Esophagus mucosa (tissue), 1 donor: ENCODE measurements at regions not wholly inside any gene's neighbourhood (a gene's known extent, or its start where the extent isn't known, plus 50 kb on each side); places are given as distances from the start of the nearest gene placed in this dataset.

Experiments used
- ATAC-seq: fragments of 200-7000 bp; cut with Tn5 transposase; one replicate; pipeline ENCODE4 v1.9.1; 2020
- donor health status: DM: yes; HTN: yes; CAD: no.

DNA sequence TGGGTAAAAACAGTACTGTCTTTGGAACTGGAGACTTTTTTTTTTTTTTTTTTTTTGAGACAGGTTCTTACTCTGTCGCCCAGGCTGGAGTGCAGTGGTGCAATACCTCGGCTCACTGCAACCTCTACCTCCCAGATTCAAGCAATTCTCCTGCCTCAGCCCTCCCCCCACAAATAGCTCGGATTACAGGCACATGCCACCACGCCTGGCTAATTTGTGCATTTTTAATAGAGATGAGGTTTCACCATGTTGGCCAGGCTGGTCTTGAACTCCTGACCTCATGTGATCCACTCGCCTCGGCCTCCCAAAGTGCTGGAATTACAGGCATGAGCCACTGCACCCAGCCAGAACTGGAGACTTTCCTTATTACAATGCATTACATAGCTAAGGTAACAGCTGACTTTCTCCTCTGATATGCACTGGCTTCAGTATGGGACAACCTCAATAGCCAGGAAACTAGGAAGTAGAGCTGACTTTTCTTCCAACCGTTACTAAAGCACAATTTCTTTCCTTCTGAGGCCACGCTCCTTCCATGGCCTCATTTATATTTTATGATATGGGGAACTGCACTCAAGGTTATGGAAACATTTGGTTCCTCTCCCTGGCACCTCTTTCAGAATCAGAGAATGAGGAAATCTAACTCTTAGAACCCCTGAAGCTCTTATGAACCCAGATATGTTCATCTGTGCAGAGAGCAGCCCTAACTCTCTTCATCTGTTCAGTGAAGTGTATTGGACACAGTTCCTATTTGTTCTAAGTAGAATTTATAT is 53.5 kb upstream of the FAM9B start:
- ATAC-seq = no peak

GRCh38 chrX:9088896-9089295 is 55.0 kb upstream of the FAM9B start:
- ATAC-seq = no peak

- no peak for ATAC-seq
These were observed 56.8 kb upstream of the FAM9B start for GRCh38 chrX:9090766-9091165.

DNA sequence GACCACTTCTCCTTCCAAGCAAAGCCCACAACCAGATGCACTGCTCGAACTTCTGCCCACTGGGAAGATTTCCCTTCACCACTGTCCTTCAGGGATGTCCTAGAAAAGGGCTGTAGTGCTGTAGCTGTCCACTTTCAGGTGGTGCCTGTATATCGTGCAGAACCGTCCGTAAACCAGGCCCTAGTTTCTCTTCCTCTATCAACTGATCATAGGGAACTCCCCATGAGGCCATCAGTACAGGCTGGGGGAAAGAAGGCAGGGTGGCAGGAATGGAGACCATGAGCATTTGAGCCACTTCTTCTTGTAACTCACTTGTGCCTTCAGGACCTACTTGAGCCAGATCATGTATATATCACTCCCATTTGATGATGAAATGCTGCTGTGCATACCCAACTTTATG is 57.3 kb upstream of the FAM9B start:
- no peak for ATAC-seq

DNA sequence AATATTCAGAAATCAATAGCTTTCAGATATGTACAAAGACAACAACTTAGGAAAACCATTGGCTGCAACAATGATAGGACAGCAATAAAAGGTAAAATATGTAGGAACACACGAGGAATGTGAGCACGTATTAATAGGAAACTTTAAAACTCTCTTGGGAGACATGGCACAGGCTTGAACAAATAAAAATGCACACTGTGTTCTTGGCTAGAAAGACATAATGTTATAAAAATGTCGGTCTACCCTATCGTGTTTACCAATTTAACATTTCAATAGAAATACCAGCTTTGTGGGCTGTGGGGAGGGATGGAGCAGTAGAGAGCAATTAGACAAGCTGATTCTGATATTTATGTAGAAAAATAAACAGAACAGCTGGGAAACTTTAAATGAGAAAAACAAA is 69.0 kb upstream of the FAM9B start:
- ATAC-seq = no peak

- ATAC-seq = no peak
These were observed 74.1 kb upstream of the FAM9B start for GRCh38 chrX:9108054-9108453.

- ATAC-seq = no peak
These were observed 76.9 kb upstream of the FAM9B start for GRCh38 chrX:9110808-9111207.

GRCh38 chrX:9114245-9114644 is 80.3 kb upstream of the FAM9B start:
- no peak for ATAC-seq

DNA sequence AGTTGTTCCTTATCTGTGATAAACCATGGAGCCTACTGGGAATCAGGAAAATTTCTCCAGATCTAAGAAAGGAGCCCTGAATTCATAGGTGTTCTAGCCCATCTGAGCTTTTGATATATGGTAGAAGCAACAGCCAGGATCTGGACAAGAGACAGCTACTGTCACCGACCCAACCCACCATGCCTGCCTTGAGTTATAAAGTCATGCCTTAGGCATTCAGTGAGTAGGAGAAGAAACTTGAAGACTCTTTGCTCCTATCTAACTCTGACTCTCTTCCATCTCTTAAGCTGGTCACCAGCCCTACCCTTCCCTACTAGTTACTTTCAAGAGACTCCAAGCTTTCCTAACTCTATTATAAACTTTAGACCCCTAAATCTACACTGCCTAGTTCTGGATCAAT is 83.9 kb upstream of the FAM9B start:
- no peak for ATAC-seq

- no peak for ATAC-seq
These were observed 88.8 kb upstream of the FAM9B start for GRCh38 chrX:9122519-9123245.

DNA sequence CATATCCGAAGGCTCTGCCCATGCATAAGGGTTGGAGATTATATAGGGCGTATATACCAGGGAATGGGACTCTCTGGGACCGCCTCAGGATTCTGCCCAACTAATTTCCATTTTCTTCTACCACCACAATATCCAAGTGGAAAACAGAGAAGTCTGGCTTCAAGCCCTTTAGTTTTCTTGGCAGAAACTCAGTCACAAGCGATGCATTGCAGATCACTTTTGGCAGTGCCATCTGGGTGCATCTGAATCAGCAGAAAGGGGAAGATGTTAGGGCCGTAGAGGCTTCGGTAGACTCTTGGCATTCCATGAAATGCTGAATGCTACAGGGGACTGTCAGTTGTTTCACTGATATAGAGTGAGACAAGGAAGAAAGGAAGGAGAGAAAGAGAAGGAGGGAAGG is 94.1 kb upstream of the FAM9B start:
- ATAC-seq = no peak

DNA sequence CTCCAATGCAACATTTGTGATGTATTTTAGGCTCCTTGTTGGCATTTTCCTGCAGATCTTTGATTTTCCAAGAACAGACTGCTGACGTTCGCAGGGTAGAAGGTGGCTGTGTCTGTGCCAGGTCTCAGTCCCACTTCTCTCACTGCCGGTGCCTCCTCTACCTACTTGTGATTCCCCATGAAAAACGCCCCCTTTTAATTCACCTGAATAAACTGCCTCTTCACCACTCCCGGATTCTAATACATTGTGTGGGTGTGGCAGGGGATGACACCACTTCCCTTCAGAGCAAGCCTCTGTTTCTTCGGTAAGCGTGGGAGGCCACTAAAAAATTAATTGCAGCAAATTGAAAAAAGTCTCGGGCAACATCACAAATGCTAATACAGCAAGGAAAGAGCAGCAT is 96.1 kb upstream of the FAM9B start:
- ATAC-seq = no peak

GRCh38 chrX:9131066-9131465 is 97.1 kb upstream of the FAM9B start:
- peak; percentile 43 for ATAC-seq

DNA sequence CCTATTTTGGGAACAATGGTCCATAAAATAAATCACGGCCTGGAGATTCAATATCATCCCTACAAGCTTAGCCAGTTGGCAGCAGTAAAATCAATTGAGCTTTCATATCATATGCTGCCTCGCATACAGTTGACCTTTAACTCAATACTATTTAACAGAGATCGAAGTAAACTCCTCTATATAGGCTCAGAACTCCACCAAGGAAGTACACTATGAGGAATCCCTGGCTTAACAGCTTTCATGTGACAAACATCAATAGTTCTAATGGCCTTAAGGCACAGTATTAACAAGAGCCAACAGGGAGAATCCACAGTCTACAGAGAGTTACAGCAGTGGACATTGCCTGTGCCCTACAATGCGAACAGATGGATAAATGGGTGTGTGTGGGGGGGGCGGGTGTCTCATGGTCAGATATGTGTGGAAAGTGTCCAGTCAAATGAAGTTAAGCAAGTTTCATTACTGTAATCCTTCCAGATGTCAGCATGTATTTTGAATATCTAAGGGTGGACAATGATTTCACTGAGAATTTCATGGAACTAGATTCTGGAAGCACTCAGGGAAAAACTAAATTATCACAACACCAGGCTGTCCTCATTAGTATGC is 98.2 kb upstream of the FAM9B start:
- no peak for ATAC-seq

- ATAC-seq = no peak
These were observed 99.5 kb upstream of the FAM9B start for GRCh38 chrX:9133426-9133825.

- no peak for ATAC-seq
These were observed 100.4 kb upstream of the FAM9B start for GRCh38 chrX:9134366-9134765.

DNA sequence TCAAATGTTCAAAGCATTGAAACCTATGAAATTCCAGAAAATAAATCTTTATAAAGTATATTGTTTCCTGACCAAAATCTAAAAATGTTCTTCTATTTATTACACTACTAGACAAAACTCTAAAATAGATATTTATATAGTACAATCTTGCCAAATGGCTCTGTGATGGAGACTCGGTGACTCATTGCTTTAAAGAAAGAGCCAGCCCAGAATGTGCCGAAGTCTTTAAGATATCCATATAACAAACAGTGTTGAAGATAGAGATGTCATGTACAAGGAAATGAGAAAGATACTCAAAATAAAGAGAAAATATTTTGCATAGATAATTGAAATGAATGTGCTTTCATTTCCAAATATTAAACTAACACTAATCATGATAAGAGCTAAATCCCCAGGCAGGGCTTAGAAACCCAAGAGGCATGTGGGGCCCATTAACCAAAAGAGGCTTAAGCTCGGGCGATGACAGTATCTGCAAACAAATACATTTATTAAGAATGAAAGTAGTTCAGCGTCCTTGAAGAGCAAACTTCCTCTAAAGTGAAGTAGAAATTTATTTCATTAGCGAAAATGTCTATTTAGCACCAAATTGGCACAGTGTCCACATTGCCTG is 102.1 kb upstream of the FAM9B start:
- no peak for ATAC-seq

GRCh38 chrX:9137152-9137551 is 103.2 kb upstream of the FAM9B start:
- ATAC-seq = no peak

- no peak for ATAC-seq
These were observed 107.6 kb upstream of the FAM9B start for GRCh38 chrX:9141496-9141895.

- ATAC-seq = no peak
These were observed 110.8 kb upstream of the FAM9B start for GRCh38 chrX:9144701-9145241.

DNA sequence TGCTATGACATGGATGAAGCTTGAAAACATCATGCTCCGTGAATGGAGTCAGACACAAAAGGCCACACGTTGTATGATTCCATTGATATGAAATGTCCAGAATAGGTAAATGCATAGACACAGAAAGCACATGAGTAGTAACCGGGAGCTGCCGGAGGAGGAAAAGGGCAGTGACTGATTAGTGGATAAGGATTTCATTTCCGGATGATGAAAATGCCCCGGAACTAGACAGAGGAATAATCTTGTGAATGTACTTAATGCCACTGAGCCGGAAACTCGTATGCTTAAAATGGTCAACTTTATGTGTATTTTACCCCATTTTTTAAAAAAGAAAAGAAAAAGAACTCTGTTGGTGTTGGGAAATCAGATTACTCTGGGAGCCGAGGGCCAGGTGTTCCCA is 112.7 kb upstream of the FAM9B start:
- no peak for ATAC-seq

GRCh38 chrX:9147086-9147485 is 113.2 kb upstream of the FAM9B start:
- ATAC-seq = no peak

GRCh38 chrX:9147726-9148125 is 113.8 kb upstream of the FAM9B start:
- no peak for ATAC-seq
